ENCODE measurements at regions not wholly inside any gene's neighbourhood (a gene's known extent, or its start where the extent isn't known, plus 50 kb on each side); places are given as distances from the start of the nearest gene placed in this dataset.
"Not testable (repeated sequence)": the region's sequence is repeated elsewhere in the genome, so short reads cannot be mapped to it uniquely, and the experiment has no call there.

DNA sequence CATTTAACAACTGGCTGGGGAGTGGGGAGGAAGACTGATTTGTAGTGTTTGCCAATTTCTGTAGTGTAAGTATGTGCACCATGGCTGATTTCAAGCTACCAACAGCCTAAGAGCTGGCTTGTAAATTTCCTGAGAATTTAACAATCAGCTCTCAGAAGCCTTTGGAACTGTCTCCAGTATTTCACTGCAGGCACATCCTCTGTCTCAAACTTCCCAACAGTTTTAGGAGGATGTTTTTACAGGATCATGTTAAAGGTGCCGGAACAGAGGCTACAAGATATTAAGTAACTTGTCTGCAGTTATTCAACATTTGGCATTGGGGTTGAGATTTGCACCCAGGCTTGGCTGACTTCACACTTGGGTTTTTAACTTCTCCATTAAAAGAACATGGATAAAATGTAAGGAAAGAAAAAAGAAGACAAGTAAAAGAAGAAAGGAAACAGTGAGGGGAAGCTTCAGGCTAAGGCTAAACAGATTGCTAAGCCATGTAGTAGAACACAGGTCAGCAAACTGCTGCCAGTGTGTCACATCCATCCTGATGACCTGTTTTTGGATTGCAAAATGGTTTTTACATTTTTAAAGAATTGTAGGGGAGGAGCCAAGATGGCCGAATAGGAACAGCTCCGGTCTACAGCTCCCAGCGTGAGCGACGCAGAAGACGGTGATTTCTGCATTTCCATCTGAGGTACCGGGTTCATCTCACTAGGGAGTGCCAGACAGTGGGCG, 204.8 kb upstream of the SESN3 start:
- no peak for DNase-seq (ENCODE audit: low spot score)

DNA sequence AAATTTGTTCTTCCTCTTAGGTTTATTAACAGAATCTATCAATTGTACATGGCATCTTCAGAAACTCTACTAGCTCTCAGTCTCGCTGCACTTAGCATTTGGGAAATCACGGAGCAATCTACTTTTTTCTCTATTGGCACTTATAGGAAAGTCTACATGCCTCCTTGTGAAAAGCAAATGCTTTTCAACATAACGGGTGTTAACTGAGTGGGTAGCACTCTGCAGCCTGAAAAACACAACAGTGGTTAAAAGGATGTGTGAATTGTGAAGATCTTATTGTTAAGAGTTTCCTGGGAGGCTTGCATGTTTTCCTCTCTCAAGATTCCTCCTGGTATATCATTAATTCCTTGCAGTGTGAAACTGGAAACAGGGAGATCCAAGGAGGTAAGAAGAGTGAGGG, 204.2 kb upstream of the SESN3 start:
- no peak for DNase-seq (ENCODE audit: low spot score)

DNA sequence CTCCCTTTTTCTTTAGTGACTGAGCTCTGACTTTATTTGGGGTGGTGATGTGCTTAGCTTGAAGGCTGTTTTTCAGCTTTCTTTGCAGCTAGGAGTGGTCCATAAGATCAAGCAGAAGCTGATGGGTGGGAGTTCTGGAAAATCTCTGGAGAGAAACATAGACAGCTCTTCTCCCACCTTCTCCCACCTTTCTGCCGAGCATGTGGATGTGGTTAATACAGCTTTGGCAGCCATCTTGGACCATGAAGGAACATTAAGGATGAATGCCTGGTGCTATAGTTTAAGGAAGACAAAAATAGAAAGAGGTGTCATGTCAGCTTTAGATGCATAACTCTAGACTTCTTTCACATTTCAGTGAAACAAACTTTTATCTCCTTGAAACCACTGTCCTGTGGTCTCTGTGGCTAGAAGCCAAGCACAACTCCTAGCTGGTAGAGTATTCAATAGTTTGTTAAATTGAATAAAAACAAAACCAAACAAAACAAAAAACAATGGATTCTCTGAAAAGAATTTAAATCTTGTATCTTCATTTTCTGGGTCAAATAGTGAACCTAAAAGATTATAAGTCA, 203.6 kb upstream of the SESN3 start:
- no peak for DNase-seq (ENCODE audit: low spot score)

DNA sequence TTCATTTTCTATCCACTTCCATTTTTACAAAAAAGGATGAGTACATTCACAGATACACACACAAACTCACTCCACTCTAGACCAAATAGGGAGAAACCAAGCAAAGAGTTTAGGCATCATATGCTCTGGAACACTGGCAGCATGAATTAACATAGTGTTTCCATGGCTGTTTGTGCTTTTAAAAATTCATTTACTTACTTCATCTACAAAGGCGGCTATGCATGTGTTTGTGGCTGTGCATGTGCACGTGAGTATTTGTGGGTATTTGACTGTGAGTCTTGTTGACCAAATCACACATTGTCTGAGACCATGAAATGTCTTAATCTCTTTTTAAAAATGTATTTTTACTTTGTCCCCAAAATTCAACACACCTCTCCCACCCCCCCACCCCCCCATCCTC, 203.0 kb upstream of the SESN3 start:
- DNase-seq (ENCODE audit: low spot score): no peak

DNA sequence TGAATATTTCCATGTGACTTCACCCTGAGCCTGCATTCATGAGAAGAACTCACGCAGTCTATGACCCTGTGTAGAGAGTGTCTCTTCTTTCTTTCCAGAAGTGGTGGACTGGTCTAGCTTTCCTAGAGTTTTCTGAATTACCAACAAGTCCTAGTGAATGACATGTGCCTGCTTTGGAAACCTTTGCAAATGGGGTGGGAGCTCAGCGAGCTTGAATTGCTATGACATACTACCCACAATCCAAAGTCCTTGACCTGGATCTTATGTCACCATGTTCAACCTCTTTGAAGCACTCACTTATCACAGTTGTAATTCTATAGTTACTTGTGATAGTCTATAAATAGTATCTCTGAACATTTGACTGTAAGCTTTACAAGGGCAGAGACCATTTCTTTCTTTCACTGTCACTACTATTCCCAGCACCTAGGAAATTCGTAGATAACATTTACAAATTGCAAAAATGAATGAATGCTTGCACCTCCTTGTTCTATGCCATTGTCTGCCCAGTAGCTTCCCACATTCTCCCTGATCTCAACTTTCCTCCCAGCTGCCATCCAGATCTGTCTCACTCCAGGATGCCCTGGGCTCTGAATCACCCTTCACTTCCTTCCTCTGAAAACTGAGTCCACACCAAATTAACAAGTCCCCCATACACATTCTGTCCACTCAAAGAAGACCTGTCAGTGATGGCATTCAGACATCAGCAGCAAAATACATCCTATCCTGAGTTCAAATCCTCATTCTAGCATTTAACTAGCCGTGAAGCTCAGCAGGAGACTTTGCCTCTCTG, 201.9 kb upstream of the SESN3 start:
- DNase-seq (ENCODE audit: low spot score): no peak

DNA sequence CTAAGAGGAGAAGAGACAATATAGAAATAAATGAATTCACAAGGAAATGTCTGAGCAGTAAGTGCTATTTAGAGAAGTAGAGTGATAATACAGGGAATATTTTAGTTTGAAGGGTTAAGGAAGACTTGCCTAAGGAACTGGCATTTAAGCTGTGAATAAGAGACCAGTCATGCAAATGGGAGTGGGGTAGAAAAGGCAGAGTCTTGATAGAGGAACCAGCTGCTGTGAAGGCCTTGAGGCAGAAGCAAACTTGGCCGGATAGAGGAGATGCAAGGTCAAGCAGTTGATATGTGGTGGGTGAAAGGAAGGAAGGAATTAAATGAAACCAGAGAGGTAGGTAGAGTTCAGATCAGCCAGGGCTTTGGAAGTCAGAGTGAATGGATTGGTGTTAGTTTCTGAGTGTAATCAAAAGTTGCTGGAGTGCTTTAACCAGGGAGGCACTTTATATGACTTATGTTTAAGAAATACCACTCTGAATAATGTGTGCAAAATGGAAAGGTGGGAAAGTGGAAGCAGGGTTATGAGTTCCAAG, 198.4 kb upstream of the SESN3 start:
- no peak for DNase-seq (ENCODE audit: low spot score)

DNA sequence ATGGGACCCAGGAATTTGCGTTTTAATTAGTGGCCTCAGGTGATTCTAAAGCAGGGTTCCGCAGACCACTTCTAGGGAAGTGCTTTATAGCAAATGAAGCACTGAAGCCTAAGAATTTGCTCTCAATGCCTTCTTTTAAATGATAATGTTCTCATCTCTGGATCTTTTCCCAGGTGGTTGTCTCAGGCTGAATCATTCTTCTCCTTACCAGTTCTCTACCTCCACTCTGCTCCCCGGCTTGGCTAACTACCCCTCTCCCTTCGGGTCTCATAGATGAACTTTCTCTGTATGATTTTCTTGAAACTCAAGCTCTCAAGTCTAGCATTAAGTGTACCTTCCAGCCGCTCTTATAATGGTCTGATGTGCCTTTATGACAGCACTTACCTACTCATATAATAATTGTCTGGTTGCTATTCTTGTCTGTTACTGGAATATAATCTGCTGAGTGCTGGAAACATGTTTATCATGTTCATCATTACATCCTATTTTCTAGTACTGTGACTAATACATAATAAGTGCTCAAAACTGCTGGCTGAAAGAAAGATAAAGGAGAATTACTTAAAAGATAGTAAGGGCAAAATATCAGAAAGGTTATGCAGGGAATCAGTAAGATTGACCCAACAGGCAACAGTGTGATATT, 195.9 kb upstream of the SESN3 start:
- DNase-seq (ENCODE audit: low spot score): no peak

DNA sequence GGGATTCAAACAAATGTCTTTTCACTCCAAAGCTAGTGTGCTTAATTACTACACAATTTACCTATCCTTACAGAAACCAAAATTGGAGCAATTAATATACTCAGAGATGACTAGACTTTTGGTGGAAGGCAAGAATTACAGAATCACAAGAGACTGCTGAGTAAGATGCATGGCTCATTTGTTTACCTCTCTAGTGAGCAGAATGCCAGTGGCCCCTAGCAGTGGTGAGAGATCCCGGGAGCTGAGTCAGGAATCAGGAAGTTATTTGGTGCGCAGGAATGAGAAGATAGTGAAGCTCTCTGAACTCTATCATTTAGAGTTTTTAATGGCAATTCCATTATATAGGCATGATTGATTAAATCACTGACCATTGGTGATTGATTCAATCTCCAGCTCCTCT, 188.9 kb upstream of the SESN3 start:
- DNase-seq (ENCODE audit: low spot score): no peak

DNA sequence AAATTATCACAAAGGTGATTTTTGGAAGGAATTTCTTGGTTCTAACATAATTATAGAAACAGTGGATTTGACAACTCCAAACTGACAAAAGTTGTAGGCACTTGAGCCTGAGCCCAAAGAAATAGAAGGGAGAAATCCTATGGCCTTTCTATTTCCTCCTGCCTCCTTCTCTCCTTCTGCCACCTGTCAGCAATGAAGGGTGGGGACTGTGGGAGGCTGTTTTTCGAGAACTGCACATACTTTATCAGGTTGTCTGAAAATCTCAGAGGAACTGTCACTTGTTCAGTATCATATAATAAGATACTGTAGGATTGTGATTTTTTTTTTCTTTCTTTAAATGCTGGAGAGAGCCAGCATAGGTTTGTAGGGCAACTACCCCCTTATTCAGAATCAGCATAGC, 187.9 kb upstream of the SESN3 start:
- DNase-seq (ENCODE audit: low spot score): no peak

DNA sequence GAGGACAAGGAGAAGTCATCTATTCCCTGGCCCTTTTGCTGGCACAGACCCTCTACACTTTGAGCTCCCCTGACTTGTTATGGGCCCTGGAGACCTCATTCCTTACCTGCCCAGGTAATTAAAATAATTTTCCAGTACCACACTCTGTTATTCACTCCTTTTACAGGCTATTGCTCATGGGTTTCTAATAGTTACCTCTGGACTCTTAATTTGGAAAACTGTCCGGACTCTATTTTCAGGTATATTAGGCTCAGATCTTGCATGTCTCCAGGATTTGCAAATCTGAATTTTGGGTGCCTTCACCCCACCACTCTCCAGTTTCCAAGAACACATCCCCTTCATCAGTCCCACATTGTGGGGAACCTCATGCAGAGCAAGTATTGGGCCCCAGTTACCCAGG, 186.8 kb upstream of the SESN3 start:
- DNase-seq (ENCODE audit: low spot score): no peak

DNA sequence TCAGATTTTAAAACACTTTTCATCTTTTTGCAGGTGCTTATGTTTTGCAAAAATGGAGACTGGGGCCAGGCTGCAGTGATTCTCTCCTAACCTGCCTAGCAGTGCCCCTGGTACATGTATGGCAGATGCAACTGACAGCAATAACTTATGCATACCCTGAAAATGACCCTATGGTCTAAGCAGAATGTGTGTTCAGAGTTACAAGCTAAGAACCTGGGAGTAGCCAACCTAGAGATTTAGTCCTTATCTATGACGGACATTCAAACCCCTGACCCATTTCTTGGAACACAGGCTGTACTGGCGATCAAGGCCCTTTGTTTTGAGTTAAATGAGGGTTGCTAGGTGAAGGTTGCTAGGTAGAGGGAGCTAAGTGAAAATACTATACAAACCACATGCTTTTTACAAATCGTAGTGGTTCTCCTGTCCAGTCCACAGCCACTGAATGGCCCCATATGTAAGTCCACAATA, 184.9 kb upstream of the SESN3 start:
- no peak for DNase-seq (ENCODE audit: low spot score)

DNA sequence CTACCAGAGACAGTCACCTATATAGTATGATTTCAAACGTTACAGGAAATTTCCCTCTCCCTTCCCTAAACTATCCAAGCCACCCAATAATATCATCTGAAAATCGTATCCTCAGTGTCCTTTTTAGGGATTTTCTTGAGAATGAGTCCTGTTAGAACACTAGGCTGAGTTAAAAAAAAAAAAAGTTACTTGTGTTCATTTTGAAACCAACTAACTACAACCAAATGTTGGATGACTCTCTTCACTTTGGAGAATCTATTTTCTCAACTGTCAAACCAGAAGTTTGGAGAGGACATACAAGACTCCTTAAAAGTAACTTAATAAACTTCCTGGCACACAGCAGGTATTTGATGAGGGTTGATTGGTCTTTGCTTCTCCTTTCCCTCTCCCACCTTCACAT, 183.2 kb upstream of the SESN3 start:
- no peak for DNase-seq (ENCODE audit: low spot score)

DNA sequence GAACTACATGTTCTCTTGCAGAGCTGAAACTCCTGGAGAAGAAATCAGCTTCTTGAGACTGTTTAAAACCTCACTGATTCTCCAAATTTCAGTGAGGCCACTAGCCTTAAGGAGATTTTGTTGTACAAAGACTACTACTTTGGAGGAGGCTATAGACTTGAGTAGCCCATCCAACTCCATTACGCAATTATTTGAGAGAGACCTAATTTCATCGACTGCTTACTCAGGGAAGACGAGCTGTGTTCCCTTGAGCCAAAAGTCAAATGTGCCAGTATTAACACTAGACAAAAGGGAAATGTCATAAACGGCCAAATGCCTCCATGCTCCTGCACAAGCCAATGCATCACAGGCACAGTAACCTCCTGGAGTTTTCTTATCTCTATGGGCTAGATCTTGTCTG, 182.8 kb upstream of the SESN3 start:
- DNase-seq (ENCODE audit: low spot score): no peak

DNA sequence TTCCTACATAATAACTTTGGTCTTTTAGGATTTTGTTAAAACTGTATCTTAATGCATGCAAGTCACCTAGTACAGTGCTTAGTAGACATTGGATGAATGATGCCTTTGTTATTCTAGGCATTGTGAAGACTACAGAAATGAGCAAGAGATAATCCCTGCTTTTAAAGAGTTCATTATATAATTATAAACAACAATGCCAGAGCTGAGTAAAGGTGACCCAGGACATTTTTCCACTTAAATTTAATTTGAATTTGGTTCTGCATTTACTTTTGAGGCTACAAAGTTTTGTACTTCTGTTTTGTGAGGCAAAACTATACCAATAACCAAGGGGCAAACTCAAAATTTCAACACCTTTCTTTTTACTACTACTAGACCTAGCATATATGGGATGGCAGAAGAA, 182.0 kb upstream of the SESN3 start:
- DNase-seq (ENCODE audit: low spot score): no peak

DNA sequence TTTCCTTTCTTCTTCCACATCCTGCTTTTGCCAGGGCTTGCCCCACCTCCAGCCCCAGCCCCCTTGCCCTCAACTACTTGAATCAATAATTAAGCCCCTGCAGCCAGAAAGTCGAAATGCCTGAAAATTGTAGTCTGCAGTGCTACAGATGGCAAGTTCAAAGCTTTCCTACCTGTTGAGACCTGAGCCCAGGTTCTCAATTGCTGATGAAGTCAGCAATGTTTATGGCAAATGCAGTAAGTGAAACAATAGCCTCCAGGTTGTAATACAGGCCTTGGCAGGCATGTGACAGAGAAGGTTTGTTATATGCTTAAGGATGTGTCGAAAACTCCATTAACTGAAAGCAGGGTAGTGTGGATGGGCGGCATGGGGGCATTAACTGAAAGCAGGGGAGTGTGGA, 181.1 kb upstream of the SESN3 start:
- DNase-seq (ENCODE audit: low spot score): no peak

DNA sequence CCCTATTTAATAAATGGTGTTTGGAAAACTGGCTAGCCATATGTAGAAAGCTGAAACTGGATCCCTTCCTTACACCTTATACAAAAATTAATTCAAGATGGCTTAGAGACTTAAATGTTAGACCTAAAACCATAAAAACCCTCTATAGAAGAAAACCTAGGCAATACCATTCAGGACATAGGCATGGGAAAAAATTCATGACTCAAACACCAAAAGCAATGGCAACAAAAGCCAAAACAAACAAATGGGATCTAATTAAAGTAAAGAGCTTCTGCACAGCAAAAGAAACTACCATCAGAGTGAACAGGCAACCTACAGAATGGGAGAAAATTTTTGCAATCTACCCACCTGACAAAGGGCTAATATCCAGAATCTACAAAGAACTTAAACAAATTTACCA, 179.7 kb upstream of the SESN3 start:
- not testable (repeated sequence) for DNase-seq (ENCODE audit: low spot score)

DNA sequence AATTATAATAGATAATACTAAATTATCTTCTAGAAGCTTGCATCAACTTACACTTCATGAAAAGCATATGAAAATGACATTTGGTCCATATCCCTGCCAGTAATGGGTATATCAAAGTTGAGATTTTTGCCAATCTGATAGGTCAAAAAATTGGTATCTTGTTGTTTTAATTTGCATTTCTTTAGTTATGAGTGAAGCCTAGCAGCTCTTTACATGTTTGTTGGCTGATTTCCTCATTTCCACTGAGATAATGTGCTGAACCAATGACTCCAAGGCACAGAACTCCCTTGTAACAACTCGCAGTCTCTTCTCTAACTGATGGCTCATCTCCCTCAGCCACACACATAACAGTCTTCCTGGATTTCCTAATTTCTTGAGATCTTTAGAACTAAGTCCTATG, 175.3 kb upstream of the SESN3 start:
- no peak for DNase-seq (ENCODE audit: low spot score)

DNA sequence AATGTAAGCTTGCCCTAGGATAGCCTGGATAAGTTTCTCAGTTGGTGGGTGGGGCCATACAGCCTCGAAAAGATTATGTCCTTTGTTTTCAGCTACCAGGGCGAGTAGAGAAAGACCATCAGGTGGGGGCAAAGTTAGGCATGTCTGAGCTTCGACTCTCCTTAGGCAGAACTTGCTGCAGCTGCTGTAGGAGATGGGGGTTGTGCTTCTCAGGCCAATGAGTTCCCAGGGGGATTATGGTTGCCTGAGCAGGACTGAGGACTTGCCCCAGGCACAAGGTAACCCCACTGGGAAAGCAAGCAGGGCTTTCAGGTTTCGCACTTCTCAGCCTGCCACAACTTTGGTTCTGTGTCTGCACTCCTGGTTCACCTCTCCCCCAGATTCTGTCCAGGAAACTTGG, 173.4 kb upstream of the SESN3 start:
- no peak for DNase-seq (ENCODE audit: low spot score)

DNA sequence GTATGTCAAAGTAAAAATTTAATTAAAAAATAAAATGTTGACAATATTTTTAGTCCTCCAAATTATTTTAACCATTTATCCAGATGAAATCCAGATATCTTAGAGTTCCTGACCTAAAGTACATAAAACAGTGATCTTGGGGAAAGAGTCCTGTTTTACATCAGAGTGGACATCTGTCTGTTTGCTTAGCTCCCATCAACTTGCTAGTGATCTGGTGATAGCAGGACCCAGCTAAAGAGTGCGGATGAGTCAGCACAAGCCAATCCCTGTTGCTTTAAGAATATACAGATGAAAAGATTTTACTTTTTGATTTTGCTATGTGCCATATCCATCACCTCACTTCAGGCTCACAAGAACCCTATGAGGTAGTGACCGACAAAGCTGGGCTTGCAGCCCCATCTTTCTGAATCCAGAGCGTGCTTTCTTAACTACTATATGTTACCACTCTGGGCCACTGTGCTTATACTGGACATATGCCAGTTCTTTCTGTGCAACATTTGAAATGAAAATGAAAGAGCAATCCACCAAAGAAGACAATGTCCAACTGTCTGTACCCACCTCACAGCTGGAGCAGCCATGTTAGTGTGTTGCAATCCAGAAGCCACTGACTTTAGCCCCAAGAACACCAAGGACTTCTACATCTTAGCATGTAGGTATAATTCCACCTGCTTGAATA, 167.6 kb upstream of the SESN3 start:
- no peak for DNase-seq (ENCODE audit: low spot score)

DNA sequence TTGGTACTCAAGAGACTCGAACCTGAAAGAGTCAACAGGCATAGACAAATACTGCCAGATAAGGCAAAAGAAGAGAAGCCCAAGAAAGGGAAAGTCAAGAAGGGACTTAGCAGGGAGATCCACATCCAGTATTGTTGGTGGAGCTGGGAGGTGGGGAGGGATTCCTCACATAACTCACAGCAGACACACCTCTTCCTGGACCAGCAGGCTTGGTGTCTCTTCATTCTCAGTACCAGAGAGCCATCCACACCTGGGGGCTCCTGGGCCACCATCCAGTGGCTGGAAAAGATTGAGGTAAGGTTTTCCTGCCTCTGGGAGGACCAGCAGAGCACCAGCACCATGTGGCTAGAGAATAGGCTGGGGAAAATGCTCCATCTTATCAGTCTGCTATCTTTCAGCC, 161.6 kb upstream of the SESN3 start:
- peak; percentile 26 for DNase-seq (ENCODE audit: low spot score)

DNA sequence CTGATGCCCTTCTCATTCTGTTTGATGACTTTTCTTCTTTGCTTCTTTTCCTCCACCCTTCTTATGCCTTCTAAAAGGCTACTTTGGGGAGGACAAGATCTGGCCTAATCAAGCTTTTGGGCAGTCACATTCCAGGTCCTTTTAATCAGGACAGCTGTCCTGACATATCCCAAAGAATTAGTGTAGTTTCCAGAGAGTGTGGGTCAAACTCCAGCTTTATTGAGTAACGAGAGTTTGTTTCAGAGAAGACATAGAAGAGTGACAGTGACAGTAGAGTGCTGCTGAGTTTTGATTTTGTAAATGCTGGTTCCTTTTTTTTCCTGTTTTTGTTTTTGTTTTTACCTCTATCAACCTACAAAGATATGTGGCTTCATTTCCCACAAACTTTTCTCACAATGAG, 158.4 kb upstream of the SESN3 start:
- no peak for DNase-seq (ENCODE audit: low spot score)

DNA sequence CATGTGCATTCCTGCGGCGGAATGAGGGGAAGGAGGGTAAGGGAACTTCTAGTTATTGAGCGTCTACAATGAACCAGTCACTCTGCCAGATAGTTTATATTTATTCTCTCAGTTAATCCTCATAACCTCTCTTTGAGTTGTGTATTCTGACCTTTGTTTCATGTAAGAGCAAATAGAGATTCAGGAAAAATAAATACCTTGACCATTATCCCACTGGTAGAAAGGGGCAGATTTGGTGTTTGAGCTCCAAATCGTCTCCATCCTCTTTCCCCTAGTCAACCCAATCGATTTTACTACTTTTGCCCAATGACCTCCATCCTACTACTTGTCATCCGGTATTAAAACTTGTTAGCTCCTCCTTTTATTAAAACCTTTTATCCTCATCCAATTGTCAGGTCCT, 157.1 kb upstream of the SESN3 start:
- no peak for DNase-seq (ENCODE audit: low spot score)
